Ovary (tissue), 3 donors: ENCODE measurements at regions not wholly inside any gene's neighbourhood (a gene's known extent, or its start where the extent isn't known, plus 50 kb on each side); places are given as distances from the start of the nearest gene placed in this dataset.

Source experiments
- CTCF ChIP-seq, 3 donors: fragments of 450-650 bp in 2 of 3; fragments of 200-600 bp in 1 of 3; IDR thresholded peaks; one replicate each; pipeline versions ENCODE4 v1.5.1 to v1.8.0; 2016 to 2022; ENCODE audit warnings: antibody characterized with exemption in 3 of 3, mild to moderate bottlenecking in 1 of 3
- EP300 ChIP-seq: sonication (generic); formaldehyde crosslinking; IDR thresholded peaks from one replicate; pipeline ENCODE4 v1.6.1; 2017; ENCODE audit warnings: antibody characterized with exemption
- POLR2A ChIP-seq: fragments of 450-650 bp; IDR thresholded peaks from one replicate; pipeline ENCODE4 v1.6.1; 2017; ENCODE audit warnings: antibody characterized with exemption, mild to moderate bottlenecking, moderate library complexity
- donor health status: DM: no; HTN: no; CAD: no.

GRCh38 chr2:7609556-7609955, 692.3 kb downstream of the RNF144A start:
- no peak for TF ChIP-seq CTCF (IDR thresholded peaks at IDR 0.05)
- no peak for TF ChIP-seq POLR2A
- no peak for TF ChIP-seq EP300
